ENCODE measurements at regions not wholly inside any gene's neighbourhood (a gene's known extent, or its start where the extent isn't known, plus 50 kb on each side); places are given as distances from the start of the nearest gene placed in this dataset.

- Histone ChIP-seq H3K4me1 (no peaks in the 10 kb centered on the region), H3K4me3 (no peak overlapping the region), H3K27me3 (no peaks in the 10 kb centered on the region), H3K36me3 (no peaks in the 10 kb centered on the region), H3K9me3 (no peaks in the 10 kb centered on the region), H3K27ac (no peak overlapping the region)
- DNase-seq (ENCODE audit: low spot score) = no peak
- no peak for TF ChIP-seq CTCF (IDR thresholded peaks at IDR 0.05)
Measured at GRCh38 chr22:26957897-26958296, 300.5 kb downstream of the MIAT start.

- no peaks in the 10 kb centered on the region for H3K36me3 ChIP-seq
- no peaks in the 10 kb centered on the region for H3K9me3 ChIP-seq
- H3K4me1 ChIP-seq = no peaks in the 10 kb centered on the region
- H3K27me3 ChIP-seq = no peaks in the 10 kb centered on the region
- H3K27ac ChIP-seq = no peak overlapping the region
- DNase-seq (ENCODE audit: low spot score) = no peak
- H3K4me3 ChIP-seq = no peak overlapping the region
- no peak for TF ChIP-seq CTCF (IDR thresholded peaks at IDR 0.05)
Measured at GRCh38 chr22:26958378-26958777, 301.0 kb downstream of the MIAT start.

- no peaks in the 10 kb centered on the region for H3K9me3 ChIP-seq
- H3K27me3 ChIP-seq = no peaks in the 10 kb centered on the region
- no peaks in the 10 kb centered on the region for H3K36me3 ChIP-seq
- no peak overlapping the region for H3K27ac ChIP-seq
- H3K4me1 ChIP-seq = no peaks in the 10 kb centered on the region
- no peak for TF ChIP-seq CTCF (IDR thresholded peaks at IDR 0.05)
- no peak overlapping the region for H3K4me3 ChIP-seq
- DNase-seq (ENCODE audit: low spot score) = no peak
Measured at GRCh38 chr22:26964642-26965041, 307.3 kb downstream of the MIAT start.

- DNase-seq (ENCODE audit: low spot score) = no peak
- no peak overlapping the region for H3K27ac ChIP-seq
- no peaks in the 10 kb centered on the region for H3K36me3 ChIP-seq
- H3K9me3 ChIP-seq = no peaks in the 10 kb centered on the region
- no peak for TF ChIP-seq CTCF (IDR thresholded peaks at IDR 0.05)
- no peak overlapping the region for H3K4me3 ChIP-seq
- no peaks in the 10 kb centered on the region for H3K4me1 ChIP-seq
- H3K27me3 ChIP-seq = no peaks in the 10 kb centered on the region
Measured at GRCh38 chr22:26967282-26967681, 309.9 kb downstream of the MIAT start.

- H3K27ac ChIP-seq = no peak overlapping the region
- no peaks in the 10 kb centered on the region for H3K36me3 ChIP-seq
- no peak for DNase-seq (ENCODE audit: low spot score)
- H3K9me3 ChIP-seq = no peaks in the 10 kb centered on the region
- H3K4me1 ChIP-seq = no peaks in the 10 kb centered on the region
- no peak overlapping the region for H3K4me3 ChIP-seq
- H3K27me3 ChIP-seq = no peaks in the 10 kb centered on the region
- TF ChIP-seq CTCF (IDR thresholded peaks at IDR 0.05) = no peak
Measured at GRCh38 chr22:26968859-26969523, 311.6 kb downstream of the MIAT start.

GRCh38 chr22:26970809-26971394 is 313.5 kb downstream of the MIAT start:
- Histone ChIP-seq H3K36me3 (no peaks in the 10 kb centered on the region), H3K27ac (no peak overlapping the region), H3K9me3 (no peaks in the 10 kb centered on the region), H3K4me3 (no peak overlapping the region), H3K27me3 (no peaks in the 10 kb centered on the region), H3K4me1 (no peaks in the 10 kb centered on the region)
- no peak for DNase-seq (ENCODE audit: low spot score)
- TF ChIP-seq CTCF (IDR thresholded peaks at IDR 0.05) = no peak

Data from right atrium auricular region (tissue), 2 donors.